H9 (cell line): ENCODE measurements at regions not wholly inside any gene's neighbourhood (a gene's known extent, or its start where the extent isn't known, plus 50 kb on each side); places are given as distances from the start of the nearest gene placed in this dataset.

Source experiments
- DNase-seq: peaks from one replicate; pipeline ENCODE4 v3.0.0-alpha.2; 2017
- H2AFZ ChIP-seq: one replicate; pipeline ENCODE4 v1.6.1; 2013; ENCODE audit warnings: mild to moderate bottlenecking, low read length, control low read depth, moderate library complexity
- H2AK5ac ChIP-seq: 2 replicates; pipeline ENCODE4 v1.6.1; 2013; ENCODE audit warnings: low read length, control low read depth, mixed read lengths; ENCODE audit not compliant: insufficient read length
- H2BK120ac ChIP-seq: one replicate; pipeline ENCODE4 v1.6.1; 2013; ENCODE audit warnings: low read depth, mild to moderate bottlenecking, low read length, control low read depth, inconsistent platforms; ENCODE audit not compliant: poor library complexity, severe bottlenecking
- H2BK12ac ChIP-seq: 2 replicates; pipeline ENCODE4 v1.6.1; 2013; ENCODE audit warnings: low read length, control low read depth, mixed read lengths, low read depth; ENCODE audit not compliant: insufficient read length
- H2BK15ac ChIP-seq: 2 replicates; pipeline ENCODE4 v1.6.1; 2013; ENCODE audit warnings: low read depth, low read length, control low read depth
- H2BK20ac ChIP-seq: one replicate; pipeline ENCODE4 v1.6.1; 2013; ENCODE audit warnings: low read depth, mild to moderate bottlenecking, low read length, control low read depth, inconsistent platforms; ENCODE audit not compliant: poor library complexity, severe bottlenecking
- H2BK5ac ChIP-seq: 2 replicates; pipeline ENCODE4 v1.6.1; 2013; ENCODE audit warnings: low read length, control low read depth, mixed read lengths; ENCODE audit not compliant: insufficient read length
- H3K14ac ChIP-seq: 2 replicates; pipeline ENCODE4 v1.6.1; 2013; ENCODE audit warnings: low read length, control low read depth; ENCODE audit not compliant: insufficient read depth
- H3K18ac ChIP-seq: 2 replicates; pipeline ENCODE4 v1.6.1; 2013; ENCODE audit warnings: low read depth, mild to moderate bottlenecking, mixed read lengths, low read length, control low read depth; ENCODE audit not compliant: insufficient read length
- H3K23ac ChIP-seq: 2 replicates; pipeline ENCODE4 v1.6.1; 2013; ENCODE audit warnings: low read length, control low read depth, mixed read lengths, low read depth; ENCODE audit not compliant: insufficient read length
- H3K23me2 ChIP-seq: 2 replicates; pipeline ENCODE4 v1.6.1; 2013; ENCODE audit warnings: low read depth, mild to moderate bottlenecking, mixed read lengths, low read length, control low read depth; ENCODE audit not compliant: insufficient read length, poor library complexity, severe bottlenecking
- H3K27ac ChIP-seq: 2 replicates; pipeline ENCODE4 v1.5.1; 2013; ENCODE audit warnings: low read length, control low read depth, mixed read lengths, low read depth; ENCODE audit not compliant: insufficient read length
- H3K27me3 ChIP-seq: 2 replicates; pipeline ENCODE4 v1.6.1; 2013; ENCODE audit warnings: low read length, control low read depth, inconsistent platforms; ENCODE audit not compliant: insufficient read depth
- H3K4ac ChIP-seq: 2 replicates; pipeline ENCODE4 v1.6.1; 2013; ENCODE audit warnings: low read depth, mild to moderate bottlenecking, control low read depth, inconsistent platforms, low read length, moderate library complexity
- H3K4me1 ChIP-seq: 2 replicates; pipeline ENCODE4 v1.6.1; 2013; ENCODE audit warnings: low read length, control low read depth, inconsistent platforms; ENCODE audit not compliant: insufficient read depth
- H3K4me2 ChIP-seq: 2 replicates; pipeline ENCODE4 v1.6.1; 2013; ENCODE audit warnings: low read length, control low read depth, mixed read lengths; ENCODE audit not compliant: insufficient read length, insufficient read depth
- H3K56ac ChIP-seq: 2 replicates; pipeline ENCODE4 v1.6.1; 2013; ENCODE audit warnings: low read depth, mild to moderate bottlenecking, mixed read lengths, low read length, control low read depth; ENCODE audit not compliant: insufficient read length
- H3K79me1 ChIP-seq: 2 replicates; pipeline ENCODE4 v1.6.1; 2013; ENCODE audit warnings: low read depth, mild to moderate bottlenecking, moderate library complexity, low read length, control low read depth, inconsistent platforms; ENCODE audit not compliant: insufficient read depth, poor library complexity, severe bottlenecking
- H3K79me2 ChIP-seq: 2 replicates; pipeline ENCODE4 v1.6.1; 2013; ENCODE audit warnings: low read length, control low read depth, inconsistent platforms; ENCODE audit not compliant: insufficient read depth
- H3K9ac ChIP-seq: 2 replicates; pipeline ENCODE4 v1.6.1; 2013; ENCODE audit warnings: low read length, control low read depth, mixed read lengths; ENCODE audit not compliant: insufficient read length; ENCODE audit errors: extremely low read depth
- H3K9me3 ChIP-seq: one replicate; pipeline ENCODE4 v1.6.1; 2013; ENCODE audit warnings: low read depth, low read length, inconsistent platforms; ENCODE audit not compliant: control insufficient read depth
- H3T11ph ChIP-seq: one replicate; pipeline ENCODE4 v1.6.1; 2013; ENCODE audit warnings: mild to moderate bottlenecking, low read length, control low read depth, inconsistent platforms
- H4K20me1 ChIP-seq: one replicate; pipeline ENCODE4 v1.6.1; 2013; ENCODE audit not compliant: control insufficient read depth, insufficient read length, insufficient read depth
- H4K5ac ChIP-seq: 2 replicates; pipeline ENCODE4 v1.6.1; 2013; ENCODE audit warnings: low read depth, mild to moderate bottlenecking, mixed read lengths, low read length, control low read depth; ENCODE audit not compliant: insufficient read length
- H4K8ac ChIP-seq: replicated peaks from 2 replicates; pipeline ENCODE4 v1.6.1; 2013; ENCODE audit warnings: low read length, control low read depth, mixed read lengths, low read depth; ENCODE audit not compliant: insufficient read length
- H4K91ac ChIP-seq: 2 replicates; pipeline ENCODE4 v1.6.1; 2013; ENCODE audit warnings: low read depth, mild to moderate bottlenecking, moderate library complexity, mixed read lengths, low read length, control low read depth; ENCODE audit not compliant: insufficient read length
- H3K27ac Mint-ChIP-seq, 3 experiments: 2 replicates in 2 of 3; 3 replicates in 1 of 3; pipeline ENCODE4 v1.8.0; 2020 to 2021; ENCODE audit warnings: mixed read lengths in 3 of 3, mild to moderate bottlenecking in 1 of 3, moderate library complexity in 1 of 3
- H3K27me3 Mint-ChIP-seq: 2 replicates; pipeline ENCODE4 v1.8.0; 2021; ENCODE audit warnings: low read depth, mild to moderate bottlenecking, moderate library complexity, mixed read lengths
- H3K36me3 Mint-ChIP-seq, 3 experiments: 2 replicates in 2 of 3; 3 replicates in 1 of 3; pipeline ENCODE4 v1.8.0; 2020 to 2021; ENCODE audit warnings: low read depth in 3 of 3, mixed read lengths in 3 of 3; ENCODE audit not compliant: insufficient read depth in 1 of 3
- H3K4me1 Mint-ChIP-seq, 2 experiments: 2 replicates each; pipeline ENCODE4 v1.8.0; 2020; ENCODE audit warnings: mixed read lengths in 2 of 2
- H3K4me3 Mint-ChIP-seq, 2 experiments: 2 replicates in 1 of 2; 3 replicates in 1 of 2; pipeline ENCODE4 v1.8.0; 2020 to 2021; ENCODE audit warnings: mild to moderate bottlenecking in 2 of 2, mixed read lengths in 2 of 2, moderate library complexity in 1 of 2
- H3K9me3 Mint-ChIP-seq, 2 experiments: 2 replicates in 1 of 2; 3 replicates in 1 of 2; pipeline ENCODE4 v1.8.0; 2020; ENCODE audit warnings: mild to moderate bottlenecking in 2 of 2, mixed read lengths in 2 of 2, moderate library complexity in 1 of 2
- CTCF ChIP-seq: fragments of 200-600 bp; sonication (generic); conservative IDR thresholded peaks from 3 replicates; pipeline ENCODE4 v1.8.0; 2021; ENCODE audit warnings: antibody characterized with exemption, mild to moderate bottlenecking
- WGBS: extraction: QIAGEN DNeasy Blood & Tissue Kit; methylation state at CpG from one replicate; pipeline ENCODE4 v1.1.7; 2013; ENCODE audit warnings: missing lambda C conversion rate, low lambda C conversion rate, mixed read lengths; ENCODE audit not compliant: insufficient read length; ENCODE audit errors: extremely low coverage; 5-methylcytosine and 5-hydroxymethylcytosine counted together

DNA sequence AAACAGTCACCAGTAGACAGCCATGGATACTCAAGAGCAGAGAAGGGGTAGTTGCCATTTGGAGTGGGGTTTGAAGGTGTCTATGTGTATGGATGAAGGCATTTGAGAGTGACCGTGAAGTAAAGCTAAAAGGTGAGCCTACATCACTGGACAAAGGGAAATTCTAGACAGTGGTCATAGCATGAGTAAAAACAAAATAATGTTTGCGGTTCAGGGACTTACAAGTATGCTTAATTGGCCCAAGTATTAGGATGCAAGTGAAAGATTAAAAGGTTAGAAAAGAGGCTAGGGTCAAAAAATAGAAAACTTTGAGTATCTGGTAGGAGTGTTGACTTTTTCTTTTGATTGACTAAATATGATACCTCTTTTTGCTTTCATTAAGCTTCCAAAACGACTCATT is 238.1 kb upstream of the SLC8A1 start:
- no peak overlapping the region for H3K56ac ChIP-seq
- H3K27ac ChIP-seq = no peak overlapping the region
- H4K8ac ChIP-seq = no peak overlapping the region
- Mint-ChIP-seq H3K4me3 (no peak overlapping the region), H3K27me3 (no peaks in the 10 kb centered on the region), H3K4me1 (peaks cover 5 to 7% of the 10 kb centered on the region in 2 experiments), H3K36me3 (peaks cover 0 to 7% (median 2%) of the 10 kb centered on the region in 3 experiments; a peak in 5 of 7 replicates), H3K9me3 (peaks cover 5 to 7% of the 10 kb centered on the region in 2 experiments; a peak in 3 of 5 replicates), H3K27ac (peak overlapping the region in 1 of 3 experiments; percentile 27; a peak in 1 of 7 replicates)
- no peak overlapping the region for H3K23ac ChIP-seq
- H2BK12ac ChIP-seq = no peak overlapping the region
- H2BK5ac ChIP-seq = no peak overlapping the region
- no peaks in the 10 kb centered on the region for H3K9me3 ChIP-seq
- no peak overlapping the region for H2BK120ac ChIP-seq
- H3K79me1 ChIP-seq = no peaks in the 10 kb centered on the region
- no peak overlapping the region for H3K14ac ChIP-seq
- no peak overlapping the region for H2AFZ ChIP-seq
- no peak overlapping the region for H4K91ac ChIP-seq
- no peak for TF ChIP-seq CTCF
- H2AK5ac ChIP-seq = no peak overlapping the region
- no CpG with 5 or more reads among the region's 3 CpGs for WGBS
- H4K5ac ChIP-seq = no peak overlapping the region
- H3K27me3 ChIP-seq = no peaks in the 10 kb centered on the region
- H4K20me1 ChIP-seq = no peaks in the 10 kb centered on the region
- no peak overlapping the region for H2BK20ac ChIP-seq
- no peak overlapping the region for H2BK15ac ChIP-seq
- H3K4me2 ChIP-seq = no peak overlapping the region
- no peak overlapping the region for H3K4ac ChIP-seq
- no peak overlapping the region for H3T11ph ChIP-seq
- no peaks in the 10 kb centered on the region for H3K4me1 ChIP-seq
- no peaks in the 10 kb centered on the region for H3K23me2 ChIP-seq
- no peaks in the 10 kb centered on the region for H3K79me2 ChIP-seq
- H3K9ac ChIP-seq = no peak overlapping the region
- H3K18ac ChIP-seq = no peak overlapping the region
- no peak for DNase-seq
